Fibroblast of mammary gland (primary cell): ENCODE measurements at regions not wholly inside any gene's neighbourhood (a gene's known extent, or its start where the extent isn't known, plus 50 kb on each side); places are given as distances from the start of the nearest gene placed in this dataset.

ENCODE experiments used
- DNase-seq: peaks from one replicate; pipeline ENCODE4 v3.0.0-alpha.2; 2010; ENCODE audit warnings: low read depth
- H3K4me3 ChIP-seq: 2 replicates; pipeline ENCODE4 v1.5.1; 2011; ENCODE audit warnings: low read depth, mild to moderate bottlenecking, low read length, moderate library complexity; ENCODE audit not compliant: control insufficient read depth
- TF ChIP-seq, protein P1 (sequence below): conservative IDR thresholded peaks from 2 replicates; pipeline ENCODE4 v1.5.1; 2011; ENCODE audit warnings: low read depth, low read length, inconsistent platforms; ENCODE audit not compliant: control insufficient read depth, insufficient read depth

GRCh38 chr7:112566442-112567324 is 85.9 kb downstream of the LSMEM1 start:
- H3K4me3 ChIP-seq, result no peak overlapping the region
- TF ChIP-seq, protein P1, sequence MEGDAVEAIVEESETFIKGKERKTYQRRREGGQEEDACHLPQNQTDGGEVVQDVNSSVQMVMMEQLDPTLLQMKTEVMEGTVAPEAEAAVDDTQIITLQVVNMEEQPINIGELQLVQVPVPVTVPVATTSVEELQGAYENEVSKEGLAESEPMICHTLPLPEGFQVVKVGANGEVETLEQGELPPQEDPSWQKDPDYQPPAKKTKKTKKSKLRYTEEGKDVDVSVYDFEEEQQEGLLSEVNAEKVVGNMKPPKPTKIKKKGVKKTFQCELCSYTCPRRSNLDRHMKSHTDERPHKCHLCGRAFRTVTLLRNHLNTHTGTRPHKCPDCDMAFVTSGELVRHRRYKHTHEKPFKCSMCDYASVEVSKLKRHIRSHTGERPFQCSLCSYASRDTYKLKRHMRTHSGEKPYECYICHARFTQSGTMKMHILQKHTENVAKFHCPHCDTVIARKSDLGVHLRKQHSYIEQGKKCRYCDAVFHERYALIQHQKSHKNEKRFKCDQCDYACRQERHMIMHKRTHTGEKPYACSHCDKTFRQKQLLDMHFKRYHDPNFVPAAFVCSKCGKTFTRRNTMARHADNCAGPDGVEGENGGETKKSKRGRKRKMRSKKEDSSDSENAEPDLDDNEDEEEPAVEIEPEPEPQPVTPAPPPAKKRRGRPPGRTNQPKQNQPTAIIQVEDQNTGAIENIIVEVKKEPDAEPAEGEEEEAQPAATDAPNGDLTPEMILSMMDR, result no peak
- DNase-seq, result no peak

- DNase-seq, result no peak
- TF ChIP-seq, protein P1, result no peak
- H3K4me3 ChIP-seq, result no peak overlapping the region
Measured at GRCh38 chr7:112567388-112567787, 86.6 kb downstream of the LSMEM1 start.

- TF ChIP-seq, protein P1, result peak; percentile 8
- no peak for DNase-seq
- no peak overlapping the region for H3K4me3 ChIP-seq
Measured at GRCh38 chr7:112571852-112572607, 91.2 kb downstream of the LSMEM1 start.

DNA sequence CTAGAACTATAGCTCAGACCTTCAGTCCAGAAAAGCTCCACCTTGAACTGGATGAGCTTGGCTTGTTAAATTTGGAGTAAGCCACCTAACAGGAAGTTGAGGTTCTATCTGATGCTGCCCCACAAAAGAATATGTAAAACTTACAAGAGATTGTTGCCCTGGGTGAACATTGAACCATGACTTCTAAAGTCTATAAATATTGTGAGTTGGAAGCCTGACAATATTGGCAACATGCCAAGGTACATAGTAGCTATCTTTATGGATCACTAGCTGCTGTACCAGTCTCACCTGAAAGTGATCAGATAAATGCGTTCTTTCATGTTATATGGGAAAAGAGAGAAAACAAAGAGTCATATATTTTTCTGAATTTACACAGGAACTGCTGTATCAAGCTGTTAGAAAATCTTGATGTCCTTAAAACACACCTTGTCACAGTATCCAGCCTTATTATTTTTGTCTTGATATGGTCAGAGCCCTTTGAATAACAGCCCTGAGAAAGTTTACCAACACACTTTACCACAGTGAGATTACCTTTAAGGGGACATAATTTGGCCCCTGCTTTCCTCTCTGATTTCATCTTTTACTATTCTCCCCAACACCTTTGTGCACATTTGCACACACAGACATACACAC is 92.0 kb downstream of the LSMEM1 start:
- TF ChIP-seq, protein P1, result no peak
- DNase-seq, result no peak
- H3K4me3 ChIP-seq, result no peak overlapping the region

DNA sequence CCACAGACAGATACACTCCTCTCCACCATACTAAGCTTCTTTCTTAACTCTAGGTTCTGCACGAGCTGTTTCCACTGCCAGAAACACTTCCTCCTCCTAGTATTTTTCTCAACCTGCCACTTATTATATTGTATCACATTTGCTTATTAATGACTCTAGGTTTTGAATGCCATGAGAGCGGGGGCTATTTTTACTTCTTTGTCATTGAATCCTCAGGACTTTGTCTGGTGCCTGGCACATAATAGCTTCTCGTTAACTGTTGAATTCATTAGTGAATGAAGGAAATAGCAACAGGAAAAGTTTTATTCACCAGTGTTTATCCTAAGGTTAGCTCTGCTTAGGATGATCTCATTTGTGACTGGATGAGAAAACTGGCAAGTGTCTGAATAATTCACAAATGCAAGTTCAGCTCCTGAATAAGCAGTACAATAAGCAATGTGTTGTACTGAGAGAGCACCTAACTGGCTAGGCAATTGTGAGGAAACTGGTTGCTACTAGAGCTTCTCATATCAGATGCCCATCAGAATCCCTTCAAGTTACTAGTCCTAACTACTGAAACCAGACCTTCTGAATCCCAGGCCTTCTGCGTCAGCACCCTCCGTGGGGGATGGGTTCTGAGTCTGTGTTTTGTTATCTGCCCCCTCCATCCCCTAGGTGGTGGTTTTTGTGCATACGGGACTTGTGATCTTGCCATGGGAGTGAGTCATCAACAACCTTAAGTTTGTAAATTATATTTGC is 92.7 kb downstream of the LSMEM1 start:
- no peak overlapping the region for H3K4me3 ChIP-seq
- peak; percentile 27 for DNase-seq
- TF ChIP-seq, protein P1, result no peak

DNA sequence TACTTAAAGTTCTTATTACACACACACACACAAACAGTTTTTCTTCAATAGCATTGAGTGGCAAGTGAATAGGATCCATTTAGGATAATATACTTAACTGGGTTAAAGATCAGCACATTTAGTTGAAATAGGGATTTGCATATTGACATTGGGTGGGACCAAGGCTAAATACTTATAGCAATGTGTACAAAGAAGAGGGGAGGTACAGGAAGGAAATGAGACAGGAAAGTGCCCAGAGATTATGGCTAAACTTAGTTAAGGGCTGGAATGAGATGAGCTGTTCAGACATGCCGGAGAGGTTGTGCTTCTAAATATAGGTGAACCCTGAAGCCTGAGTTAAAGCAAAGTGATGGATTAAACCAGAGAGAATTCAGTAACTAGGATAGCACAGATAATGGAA is 95.1 kb downstream of the LSMEM1 start:
- no peak for DNase-seq
- H3K4me3 ChIP-seq, result no peak overlapping the region
- TF ChIP-seq, protein P1, result no peak
